HEK293 (cell line): ENCODE measurements at regions not wholly inside any gene's neighbourhood (a gene's known extent, or its start where the extent isn't known, plus 50 kb on each side); places are given as distances from the start of the nearest gene placed in this dataset.
A peak's percentile ranks its signal among the peaks of the same experiment; 100 is the strongest.

Experiments
- CTCF ChIA-PET: fragments of 350-600 bp; formaldehyde crosslinking; extraction: SDS; loops from one replicate; lab custom pipeline; 2021; ENCODE audit warnings: antibody characterized with exemption; lab: Yijun Ruan, JAX
- POLR2A ChIA-PET: fragments of 300-600 bp; formaldehyde crosslinking; extraction: SDS; loops from one replicate; lab custom pipeline; 2020; ENCODE audit warnings: antibody characterized with exemption, inconsistent platforms; lab: Yijun Ruan, JAX
- H3K27ac ChIP-seq: fragments of 200-500 bp; sonication (Bioruptor generic); 2 replicates; pipeline ENCODE4 v1.5.1; 2014; ENCODE audit warnings: low read depth, low read length, control low read depth, inconsistent platforms; ENCODE audit errors: extremely low read depth
- H3K36me3 ChIP-seq, 2 experiments: fragments of 200-500 bp in 1 of 2; sonication (Bioruptor generic) in 1 of 2; 1 replicate in 1 of 2; 2 replicates in 1 of 2; pipeline ENCODE4 v1.5.1; 2014 to 2017; ENCODE audit warnings: inconsistent platforms in 2 of 2, low read length in 2 of 2; ENCODE audit not compliant: control insufficient read depth in 2 of 2, insufficient read depth in 1 of 2
- H3K4me1 ChIP-seq: fragments of 200-500 bp; sonication (Bioruptor generic); 2 replicates; pipeline ENCODE4 v1.5.1; 2014; ENCODE audit warnings: mild to moderate bottlenecking, low read length, inconsistent platforms; ENCODE audit not compliant: control insufficient read depth, insufficient read depth
- H3K4me3 ChIP-seq: 2 replicates; pipeline ENCODE4 v1.5.1; 2011; ENCODE audit warnings: low read depth, mild to moderate bottlenecking, control low read depth, low read length, moderate library complexity
- H3K9me3 ChIP-seq: fragments of 200-500 bp; sonication (Bioruptor generic); 2 replicates; pipeline ENCODE4 v1.5.1; 2014; ENCODE audit warnings: low read depth, low read length, inconsistent platforms; ENCODE audit not compliant: control insufficient read depth, insufficient read depth
- FEZF1 ChIP-seq: fragments of 450-650 bp; formaldehyde crosslinking; IDR thresholded peaks from 2 replicates; pipeline ENCODE4 v1.5.1; 2016; ENCODE audit warnings: missing biosample characterization, missing genetic modification characterization
- GLI4 ChIP-seq: fragments of 450-650 bp; formaldehyde crosslinking; IDR thresholded peaks from 2 replicates; pipeline ENCODE4 v1.5.1; 2016; ENCODE audit warnings: missing biosample characterization, missing genetic modification characterization
- MZF1 ChIP-seq: fragments of 450-650 bp; formaldehyde crosslinking; IDR thresholded peaks from 2 replicates; pipeline ENCODE4 v1.5.1; 2017; ENCODE audit warnings: missing biosample characterization, missing genetic modification characterization, borderline replicate concordance
- SP7 ChIP-seq: fragments of 450-650 bp; formaldehyde crosslinking; IDR thresholded peaks from 2 replicates; pipeline ENCODE4 v1.5.1; 2016; ENCODE audit warnings: missing biosample characterization, missing genetic modification characterization
- ZBTB7A ChIP-seq: fragments of 450-650 bp; formaldehyde crosslinking; IDR thresholded peaks from 2 replicates; pipeline ENCODE4 v1.5.1; 2016; ENCODE audit warnings: low read depth, missing biosample characterization, missing genetic modification characterization
- ZNF114 ChIP-seq: fragments of 450-650 bp; formaldehyde crosslinking; IDR thresholded peaks from 2 replicates; pipeline ENCODE4 v1.5.0; 2017; ENCODE audit warnings: missing biosample characterization, missing genetic modification characterization
- ZNF140 ChIP-seq: fragments of 450-650 bp; formaldehyde crosslinking; IDR thresholded peaks from 2 replicates; pipeline ENCODE4 v1.5.1; 2016; ENCODE audit warnings: missing biosample characterization, missing genetic modification characterization
- ZNF175 ChIP-seq: fragments of 450-650 bp; formaldehyde crosslinking; IDR thresholded peaks from 2 replicates; pipeline ENCODE4 v1.5.1; 2016; ENCODE audit warnings: missing biosample characterization, missing genetic modification characterization
- ZNF202 ChIP-seq: fragments of 450-650 bp; formaldehyde crosslinking; IDR thresholded peaks from 2 replicates; pipeline ENCODE4 v1.5.1; 2016; ENCODE audit warnings: missing biosample characterization, missing genetic modification characterization, borderline replicate concordance
- ZNF223 ChIP-seq: fragments of 450-650 bp; formaldehyde crosslinking; IDR thresholded peaks from 2 replicates; pipeline ENCODE4 v1.5.1; 2016; ENCODE audit warnings: missing biosample characterization, missing genetic modification characterization
- ZNF23 ChIP-seq: fragments of 450-650 bp; formaldehyde crosslinking; IDR thresholded peaks from 2 replicates; pipeline ENCODE4 v1.5.1; 2016; ENCODE audit warnings: missing biosample characterization, missing genetic modification characterization, borderline replicate concordance
- ZNF311 ChIP-seq: fragments of 450-650 bp; formaldehyde crosslinking; IDR thresholded peaks from 2 replicates; pipeline ENCODE4 v1.5.1; 2017; ENCODE audit warnings: missing biosample characterization, missing genetic modification characterization, borderline replicate concordance
- ZNF341 ChIP-seq: fragments of 450-650 bp; formaldehyde crosslinking; IDR thresholded peaks from 2 replicates; pipeline ENCODE4; 2016; ENCODE audit warnings: low read depth, missing biosample characterization, missing genetic modification characterization
- ZNF350 ChIP-seq: fragments of 450-650 bp; formaldehyde crosslinking; IDR thresholded peaks from 2 replicates; pipeline ENCODE4 v1.5.0; 2017; ENCODE audit warnings: missing biosample characterization, mild to moderate bottlenecking, missing genetic modification characterization
- ZNF521 ChIP-seq: fragments of 450-650 bp; formaldehyde crosslinking; IDR thresholded peaks from 2 replicates; pipeline ENCODE4 v1.5.1; 2017; ENCODE audit warnings: missing biosample characterization, mild to moderate bottlenecking, missing genetic modification characterization
- ZNF560 ChIP-seq: fragments of 450-650 bp; formaldehyde crosslinking; IDR thresholded peaks from 2 replicates; pipeline ENCODE4 v1.5.1; 2017; ENCODE audit warnings: missing biosample characterization, missing genetic modification characterization, borderline replicate concordance
- ZNF654 ChIP-seq: fragments of 450-650 bp; formaldehyde crosslinking; IDR thresholded peaks from 2 replicates; pipeline ENCODE4 v1.5.1; 2016; ENCODE audit warnings: low read depth, missing biosample characterization, missing genetic modification characterization
- ZNF677 ChIP-seq: fragments of 450-650 bp; IDR thresholded peaks from 2 replicates; pipeline ENCODE4 v1.5.0; 2018; ENCODE audit warnings: missing biosample characterization, mild to moderate bottlenecking, missing genetic modification characterization, moderate library complexity
- TF ChIP-seq, protein P1 (sequence below): fragments of 450-650 bp; formaldehyde crosslinking; IDR thresholded peaks from 2 replicates; pipeline ENCODE4 v1.5.1; 2016; ENCODE audit warnings: missing biosample characterization, missing genetic modification characterization, low read depth
- TF ChIP-seq, protein P2 (sequence below): fragments of 450-650 bp; formaldehyde crosslinking; IDR thresholded peaks from 2 replicates; pipeline ENCODE4 v1.5.1; 2016; ENCODE audit warnings: missing biosample characterization, missing genetic modification characterization
- TF ChIP-seq, protein P3 (sequence below): fragments of 450-650 bp; formaldehyde crosslinking; IDR thresholded peaks from 2 replicates; pipeline ENCODE4 v1.5.1; 2016; ENCODE audit warnings: missing biosample characterization, missing genetic modification characterization
- TF ChIP-seq, protein P4 (sequence below): fragments of 450-650 bp; formaldehyde crosslinking; IDR thresholded peaks from 2 replicates; pipeline ENCODE4 v1.5.1; 2016; ENCODE audit warnings: missing biosample characterization, missing genetic modification characterization
- TF ChIP-seq, protein P5 (sequence below): fragments of 450-650 bp; formaldehyde crosslinking; IDR thresholded peaks from 2 replicates; pipeline ENCODE4 v1.5.1; 2016; ENCODE audit warnings: missing biosample characterization, missing genetic modification characterization

DNA sequence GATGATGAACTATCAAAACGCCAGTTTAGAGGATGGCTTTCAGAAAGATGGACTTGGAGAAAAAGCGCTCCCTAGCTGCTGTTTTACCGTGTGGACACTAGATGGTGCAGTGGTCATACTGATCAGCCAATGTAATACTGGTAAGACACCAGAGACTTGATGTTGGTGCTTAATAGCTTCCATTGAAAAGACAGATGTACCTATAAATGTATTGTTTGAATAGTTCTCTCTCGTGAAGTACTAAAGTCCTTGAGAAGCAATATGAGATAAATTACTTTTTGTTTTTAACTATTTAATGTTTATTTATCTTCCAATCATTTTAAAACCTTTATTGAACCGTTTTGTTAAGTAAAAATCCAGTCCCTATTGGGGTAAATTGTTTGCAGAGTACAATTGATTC, 63.9 kb upstream of the FUCA2 start (continued):
- TF ChIP-seq, protein P1, sequence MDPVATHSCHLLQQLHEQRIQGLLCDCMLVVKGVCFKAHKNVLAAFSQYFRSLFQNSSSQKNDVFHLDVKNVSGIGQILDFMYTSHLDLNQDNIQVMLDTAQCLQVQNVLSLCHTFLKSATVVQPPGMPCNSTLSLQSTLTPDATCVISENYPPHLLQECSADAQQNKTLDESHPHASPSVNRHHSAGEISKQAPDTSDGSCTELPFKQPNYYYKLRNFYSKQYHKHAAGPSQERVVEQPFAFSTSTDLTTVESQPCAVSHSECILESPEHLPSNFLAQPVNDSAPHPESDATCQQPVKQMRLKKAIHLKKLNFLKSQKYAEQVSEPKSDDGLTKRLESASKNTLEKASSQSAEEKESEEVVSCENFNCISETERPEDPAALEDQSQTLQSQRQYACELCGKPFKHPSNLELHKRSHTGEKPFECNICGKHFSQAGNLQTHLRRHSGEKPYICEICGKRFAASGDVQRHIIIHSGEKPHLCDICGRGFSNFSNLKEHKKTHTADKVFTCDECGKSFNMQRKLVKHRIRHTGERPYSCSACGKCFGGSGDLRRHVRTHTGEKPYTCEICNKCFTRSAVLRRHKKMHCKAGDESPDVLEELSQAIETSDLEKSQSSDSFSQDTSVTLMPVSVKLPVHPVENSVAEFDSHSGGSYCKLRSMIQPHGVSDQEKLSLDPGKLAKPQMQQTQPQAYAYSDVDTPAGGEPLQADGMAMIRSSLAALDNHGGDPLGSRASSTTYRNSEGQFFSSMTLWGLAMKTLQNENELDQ (tag by site-specific recombination), result no peak
- TF ChIP-seq ZNF654 (peak; percentile 99), ZNF677 (tag by site-specific recombination) (no peak), ZNF114 (tag by site-specific recombination) (no peak), ZNF23 (no peak), ZNF311 (tag by site-specific recombination) (no peak), FEZF1 (tag by site-specific recombination) (peak; percentile 49)
- TF ChIP-seq, protein P2, sequence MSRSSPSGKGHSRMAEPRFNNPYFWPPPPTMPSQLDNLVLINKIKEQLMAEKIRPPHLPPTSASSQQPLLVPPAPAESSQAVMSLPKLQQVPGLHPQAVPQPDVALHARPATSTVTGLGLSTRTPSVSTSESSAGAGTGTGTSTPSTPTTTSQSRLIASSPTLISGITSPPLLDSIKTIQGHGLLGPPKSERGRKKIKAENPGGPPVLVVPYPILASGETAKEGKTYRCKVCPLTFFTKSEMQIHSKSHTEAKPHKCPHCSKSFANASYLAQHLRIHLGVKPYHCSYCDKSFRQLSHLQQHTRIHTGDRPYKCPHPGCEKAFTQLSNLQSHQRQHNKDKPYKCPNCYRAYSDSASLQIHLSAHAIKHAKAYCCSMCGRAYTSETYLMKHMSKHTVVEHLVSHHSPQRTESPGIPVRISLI, result no peak
- TF ChIP-seq, protein P3, sequence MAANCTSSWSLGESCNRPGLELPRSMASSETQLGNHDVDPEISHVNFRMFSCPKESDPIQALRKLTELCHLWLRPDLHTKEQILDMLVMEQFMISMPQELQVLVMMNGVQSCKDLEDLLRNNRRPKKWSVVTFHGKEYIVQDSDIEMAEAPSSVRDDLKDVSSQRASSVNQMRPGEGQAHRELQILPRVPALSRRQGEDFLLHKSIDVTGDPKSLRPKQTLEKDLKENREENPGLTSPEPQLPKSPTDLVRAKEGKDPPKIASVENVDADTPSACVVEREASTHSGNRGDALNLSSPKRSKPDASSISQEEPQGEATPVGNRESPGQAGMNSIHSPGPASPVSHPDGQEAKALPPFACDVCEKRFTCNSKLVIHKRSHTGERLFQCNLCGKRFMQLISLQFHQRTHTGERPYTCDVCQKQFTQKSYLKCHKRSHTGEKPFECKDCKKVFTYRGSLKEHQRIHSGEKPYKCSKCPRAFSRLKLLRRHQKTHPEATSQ (tag by site-specific recombination), result no peak

DNA sequence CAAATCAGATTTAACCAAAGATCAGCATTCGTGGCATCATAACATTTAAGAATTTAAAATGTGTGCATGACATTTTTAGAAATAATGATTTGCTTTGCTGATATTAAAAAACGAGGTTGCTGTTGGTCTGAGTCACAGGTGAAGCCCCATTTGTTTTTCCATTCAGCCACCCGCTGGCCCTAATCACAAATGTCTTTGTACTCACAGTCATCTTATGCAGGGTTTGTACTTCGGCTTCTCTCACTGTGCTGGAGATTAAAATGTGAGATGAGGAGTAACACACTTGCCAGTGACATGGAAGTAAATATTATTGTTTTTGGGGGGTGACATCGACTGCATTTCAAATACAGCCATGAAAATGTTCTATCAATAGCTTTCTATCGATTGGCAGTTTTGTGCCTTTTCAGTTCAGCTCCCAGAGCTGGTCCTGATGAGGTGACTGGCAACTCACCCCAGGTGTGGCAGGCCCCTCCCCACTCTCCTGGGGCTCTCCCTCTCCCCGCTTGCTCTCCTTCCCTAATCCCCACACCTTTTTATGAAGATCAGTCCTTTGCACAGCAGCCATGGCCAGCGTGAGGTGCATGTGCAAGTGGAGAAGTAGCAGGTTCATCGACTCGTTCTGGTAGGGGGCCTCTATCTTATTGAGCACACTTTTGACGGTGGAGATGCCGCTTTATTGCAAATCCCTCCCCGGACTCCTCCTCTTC, 58.8 kb upstream of the FUCA2 start:
- CTCF ChIA-PET, result interaction anchor here (0.6 to 2.0 kb wide), 6 partner anchors 12 to 1098 kb away, joined by 3 to 10 read pairs (median 4); no protein-coding TSS in a partner anchor
- POLR2A ChIA-PET, result no interaction called here
- H3K4me3 ChIP-seq, result no peak overlapping the region
- no peaks in the 10 kb centered on the region for H3K9me3 ChIP-seq
- H3K27ac ChIP-seq, result no peak overlapping the region
- H3K36me3 ChIP-seq, result no peaks in the 10 kb centered on the region; a peak in 1 of 3 replicates
- H3K4me1 ChIP-seq, result no peaks in the 10 kb centered on the region
- TF ChIP-seq GLI4 (tag by site-specific recombination) (no peak), ZNF202 (tag by site-specific recombination) (no peak), ZNF175 (no peak), ZNF140 (tag by site-specific recombination) (no peak), ZNF350 (tag by site-specific recombination) (no peak), ZNF521 (no peak), ZBTB7A (tag by site-specific recombination) (no peak), ZNF560 (tag by site-specific recombination) (no peak), ZNF341 (tag by site-specific recombination) (no peak), MZF1 (tag by site-specific recombination) (no peak), SP7 (no peak), ZNF223 (tag by site-specific recombination) (no peak)
- TF ChIP-seq, protein P4, sequence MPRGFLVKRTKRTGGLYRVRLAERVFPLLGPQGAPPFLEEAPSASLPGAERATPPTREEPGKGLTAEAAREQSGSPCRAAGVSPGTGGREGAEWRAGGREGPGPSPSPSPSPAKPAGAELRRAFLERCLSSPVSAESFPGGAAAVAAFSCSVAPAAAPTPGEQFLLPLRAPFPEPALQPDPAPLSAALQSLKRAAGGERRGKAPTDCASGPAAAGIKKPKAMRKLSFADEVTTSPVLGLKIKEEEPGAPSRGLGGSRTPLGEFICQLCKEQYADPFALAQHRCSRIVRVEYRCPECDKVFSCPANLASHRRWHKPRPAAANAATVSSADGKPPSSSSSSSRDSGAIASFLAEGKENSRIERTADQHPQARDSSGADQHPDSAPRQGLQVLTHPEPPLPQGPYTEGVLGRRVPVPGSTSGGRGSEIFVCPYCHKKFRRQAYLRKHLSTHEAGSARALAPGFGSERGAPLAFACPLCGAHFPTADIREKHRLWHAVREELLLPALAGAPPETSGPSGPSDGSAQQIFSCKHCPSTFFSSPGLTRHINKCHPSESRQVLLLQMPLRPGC (tag by site-specific recombination), result no peak
- TF ChIP-seq, protein P5, sequence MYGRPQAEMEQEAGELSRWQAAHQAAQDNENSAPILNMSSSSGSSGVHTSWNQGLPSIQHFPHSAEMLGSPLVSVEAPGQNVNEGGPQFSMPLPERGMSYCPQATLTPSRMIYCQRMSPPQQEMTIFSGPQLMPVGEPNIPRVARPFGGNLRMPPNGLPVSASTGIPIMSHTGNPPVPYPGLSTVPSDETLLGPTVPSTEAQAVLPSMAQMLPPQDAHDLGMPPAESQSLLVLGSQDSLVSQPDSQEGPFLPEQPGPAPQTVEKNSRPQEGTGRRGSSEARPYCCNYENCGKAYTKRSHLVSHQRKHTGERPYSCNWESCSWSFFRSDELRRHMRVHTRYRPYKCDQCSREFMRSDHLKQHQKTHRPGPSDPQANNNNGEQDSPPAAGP (tag by site-specific recombination), result no peak
